ENCODE measurements at regions not wholly inside any gene's neighbourhood (a gene's known extent, or its start where the extent isn't known, plus 50 kb on each side); places are given as distances from the start of the nearest gene placed in this dataset.

DNA sequence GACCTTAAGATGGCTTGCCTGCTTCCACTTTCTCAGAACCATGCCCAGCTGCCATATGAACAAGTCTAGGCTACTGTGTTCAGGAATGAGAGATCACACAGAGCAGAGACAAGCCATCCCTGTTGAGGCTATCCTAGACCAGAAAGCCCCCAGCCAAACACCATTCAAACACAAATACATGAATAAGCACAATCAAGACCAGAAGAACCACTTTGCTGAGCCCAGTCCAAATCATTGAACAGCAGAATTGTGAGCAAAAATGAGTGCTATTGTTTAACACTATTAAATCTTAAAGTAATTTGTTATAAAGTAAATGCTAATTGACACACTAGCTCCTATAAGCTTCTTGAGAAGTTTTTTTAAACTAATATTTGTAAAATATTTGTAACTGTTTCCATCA lies 79.0 kb upstream of the LYZL1 start:
- FAIRE-seq (no peak), ATAC-seq (no peak), DNase-seq (ENCODE audit: extremely low read depth in 1 of 4, low spot score in 3 of 4) (no peak)
- CTCF ChIA-PET (ENCODE audit: low intra/inter-chr PET ratio) = no interaction called here
- no peak overlapping the region for H3K4me3 ChIP-seq
- no peaks in the 10 kb centered on the region for H3K4me1 ChIP-seq (replicated peaks in 1 of 2; ENCODE audit: control insufficient read depth in 2 of 2, insufficient read depth in 2 of 2, low read length in 2 of 2)
- no peaks in the 10 kb centered on the region for H3K9me3 ChIP-seq (replicated peaks; ENCODE audit: control insufficient read depth, insufficient read depth, low read depth, low read length)
- no peaks in the 10 kb centered on the region for H3K79me2 ChIP-seq (ENCODE audit: control insufficient read depth, insufficient read depth, low read length)
- H2AFZ ChIP-seq (ENCODE audit: low read depth, low read length) = no peak overlapping the region
- in situ Hi-C loops (cut with MboI) (no loop called here), intact Hi-C loops (cut with micrococcal nuclease) (no loop called here)
- POLR2A ChIA-PET = no interaction called here
- no peaks in the 10 kb centered on the region for H3K9me1 ChIP-seq (ENCODE audit: control insufficient read depth, insufficient read depth, low read length)
- no peak overlapping the region for H3K4me2 ChIP-seq (ENCODE audit: insufficient read depth, low read length)
- H3K27me3 ChIP-seq (ENCODE audit: control insufficient read depth in 2 of 2, insufficient read depth in 2 of 2, low read length in 2 of 2) = peaks cover 0 to 13% of the 10 kb centered on the region in 2 experiments; a peak in 3 of 5 replicates
- H3K27ac ChIP-seq (ENCODE audit: extremely low read depth, low read depth, low read length) = no peak overlapping the region
- H3K36me3 ChIP-seq (ENCODE audit: control insufficient read depth, insufficient read depth, low read length) = no peaks in the 10 kb centered on the region
- no peaks in the 10 kb centered on the region for H4K20me1 ChIP-seq (replicated peaks; ENCODE audit: control insufficient read depth, insufficient read depth, low read length)
- H3K9ac ChIP-seq (ENCODE audit: insufficient read depth in 1 of 2, low read depth in 2 of 2, low read length in 2 of 2) = no peak overlapping the region
- no TSS peak for BruUV-seq (replicated peaks)
- TF ChIP-seq, protein P1, sequence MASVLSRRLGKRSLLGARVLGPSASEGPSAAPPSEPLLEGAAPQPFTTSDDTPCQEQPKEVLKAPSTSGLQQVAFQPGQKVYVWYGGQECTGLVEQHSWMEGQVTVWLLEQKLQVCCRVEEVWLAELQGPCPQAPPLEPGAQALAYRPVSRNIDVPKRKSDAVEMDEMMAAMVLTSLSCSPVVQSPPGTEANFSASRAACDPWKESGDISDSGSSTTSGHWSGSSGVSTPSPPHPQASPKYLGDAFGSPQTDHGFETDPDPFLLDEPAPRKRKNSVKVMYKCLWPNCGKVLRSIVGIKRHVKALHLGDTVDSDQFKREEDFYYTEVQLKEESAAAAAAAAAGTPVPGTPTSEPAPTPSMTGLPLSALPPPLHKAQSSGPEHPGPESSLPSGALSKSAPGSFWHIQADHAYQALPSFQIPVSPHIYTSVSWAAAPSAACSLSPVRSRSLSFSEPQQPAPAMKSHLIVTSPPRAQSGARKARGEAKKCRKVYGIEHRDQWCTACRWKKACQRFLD (CRISPR knock-in tag; IDR thresholded peaks at IDR 0.05) = no peak
- TF ChIP-seq ZNF175 (CRISPR knock-in tag; IDR thresholded peaks at IDR 0.05; ENCODE audit: low read depth) = no peak
- TF ChIP-seq MTA2 (IDR thresholded peaks at IDR 0.05; ENCODE audit: low read depth) = no peak
- TF ChIP-seq ZNF263 (CRISPR knock-in tag; IDR thresholded peaks at IDR 0.05; ENCODE audit: borderline replicate concordance) = no peak
- TF ChIP-seq HDAC8 (tag; IDR thresholded peaks at IDR 0.05) = no peak
- TF ChIP-seq KDM4B (IDR thresholded peaks at IDR 0.05; ENCODE audit: borderline replicate concordance in 2 of 2, low read depth in 1 of 2) = no peak
- TF ChIP-seq, protein P2, sequence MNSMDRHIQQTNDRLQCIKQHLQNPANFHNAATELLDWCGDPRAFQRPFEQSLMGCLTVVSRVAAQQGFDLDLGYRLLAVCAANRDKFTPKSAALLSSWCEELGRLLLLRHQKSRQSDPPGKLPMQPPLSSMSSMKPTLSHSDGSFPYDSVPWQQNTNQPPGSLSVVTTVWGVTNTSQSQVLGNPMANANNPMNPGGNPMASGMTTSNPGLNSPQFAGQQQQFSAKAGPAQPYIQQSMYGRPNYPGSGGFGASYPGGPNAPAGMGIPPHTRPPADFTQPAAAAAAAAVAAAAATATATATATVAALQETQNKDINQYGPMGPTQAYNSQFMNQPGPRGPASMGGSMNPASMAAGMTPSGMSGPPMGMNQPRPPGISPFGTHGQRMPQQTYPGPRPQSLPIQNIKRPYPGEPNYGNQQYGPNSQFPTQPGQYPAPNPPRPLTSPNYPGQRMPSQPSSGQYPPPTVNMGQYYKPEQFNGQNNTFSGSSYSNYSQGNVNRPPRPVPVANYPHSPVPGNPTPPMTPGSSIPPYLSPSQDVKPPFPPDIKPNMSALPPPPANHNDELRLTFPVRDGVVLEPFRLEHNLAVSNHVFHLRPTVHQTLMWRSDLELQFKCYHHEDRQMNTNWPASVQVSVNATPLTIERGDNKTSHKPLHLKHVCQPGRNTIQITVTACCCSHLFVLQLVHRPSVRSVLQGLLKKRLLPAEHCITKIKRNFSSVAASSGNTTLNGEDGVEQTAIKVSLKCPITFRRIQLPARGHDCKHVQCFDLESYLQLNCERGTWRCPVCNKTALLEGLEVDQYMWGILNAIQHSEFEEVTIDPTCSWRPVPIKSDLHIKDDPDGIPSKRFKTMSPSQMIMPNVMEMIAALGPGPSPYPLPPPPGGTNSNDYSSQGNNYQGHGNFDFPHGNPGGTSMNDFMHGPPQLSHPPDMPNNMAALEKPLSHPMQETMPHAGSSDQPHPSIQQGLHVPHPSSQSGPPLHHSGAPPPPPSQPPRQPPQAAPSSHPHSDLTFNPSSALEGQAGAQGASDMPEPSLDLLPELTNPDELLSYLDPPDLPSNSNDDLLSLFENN (IDR thresholded peaks at IDR 0.05; ENCODE audit: low read depth in 2 of 2, low read length in 2 of 2) = no peak
- no peak for TF ChIP-seq RBM25 (IDR thresholded peaks at IDR 0.05; ENCODE audit: low read depth, low read length, severe bottlenecking)
- TF ChIP-seq, protein P3, sequence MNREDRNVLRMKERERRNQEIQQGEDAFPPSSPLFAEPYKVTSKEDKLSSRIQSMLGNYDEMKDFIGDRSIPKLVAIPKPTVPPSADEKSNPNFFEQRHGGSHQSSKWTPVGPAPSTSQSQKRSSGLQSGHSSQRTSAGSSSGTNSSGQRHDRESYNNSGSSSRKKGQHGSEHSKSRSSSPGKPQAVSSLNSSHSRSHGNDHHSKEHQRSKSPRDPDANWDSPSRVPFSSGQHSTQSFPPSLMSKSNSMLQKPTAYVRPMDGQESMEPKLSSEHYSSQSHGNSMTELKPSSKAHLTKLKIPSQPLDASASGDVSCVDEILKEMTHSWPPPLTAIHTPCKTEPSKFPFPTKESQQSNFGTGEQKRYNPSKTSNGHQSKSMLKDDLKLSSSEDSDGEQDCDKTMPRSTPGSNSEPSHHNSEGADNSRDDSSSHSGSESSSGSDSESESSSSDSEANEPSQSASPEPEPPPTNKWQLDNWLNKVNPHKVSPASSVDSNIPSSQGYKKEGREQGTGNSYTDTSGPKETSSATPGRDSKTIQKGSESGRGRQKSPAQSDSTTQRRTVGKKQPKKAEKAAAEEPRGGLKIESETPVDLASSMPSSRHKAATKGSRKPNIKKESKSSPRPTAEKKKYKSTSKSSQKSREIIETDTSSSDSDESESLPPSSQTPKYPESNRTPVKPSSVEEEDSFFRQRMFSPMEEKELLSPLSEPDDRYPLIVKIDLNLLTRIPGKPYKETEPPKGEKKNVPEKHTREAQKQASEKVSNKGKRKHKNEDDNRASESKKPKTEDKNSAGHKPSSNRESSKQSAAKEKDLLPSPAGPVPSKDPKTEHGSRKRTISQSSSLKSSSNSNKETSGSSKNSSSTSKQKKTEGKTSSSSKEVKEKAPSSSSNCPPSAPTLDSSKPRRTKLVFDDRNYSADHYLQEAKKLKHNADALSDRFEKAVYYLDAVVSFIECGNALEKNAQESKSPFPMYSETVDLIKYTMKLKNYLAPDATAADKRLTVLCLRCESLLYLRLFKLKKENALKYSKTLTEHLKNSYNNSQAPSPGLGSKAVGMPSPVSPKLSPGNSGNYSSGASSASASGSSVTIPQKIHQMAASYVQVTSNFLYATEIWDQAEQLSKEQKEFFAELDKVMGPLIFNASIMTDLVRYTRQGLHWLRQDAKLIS (CRISPR knock-in tag; IDR thresholded peaks at IDR 0.05) = no peak
- no peak for TF ChIP-seq HMG20B (CRISPR knock-in tag; IDR thresholded peaks at IDR 0.05)
- no peak for TF ChIP-seq EP400 (IDR thresholded peaks at IDR 0.05)
- no peak for TF ChIP-seq CBFA2T2 (conservative IDR thresholded peaks at IDR 0.05)
- TF ChIP-seq POLR2G (IDR thresholded peaks at IDR 0.05; ENCODE audit: low read depth, low read length) = no peak
- TF ChIP-seq SRSF1 (IDR thresholded peaks at IDR 0.05; ENCODE audit: low read depth, low read length) = no peak
- TF ChIP-seq XRCC5 (IDR thresholded peaks at IDR 0.05; ENCODE audit: low read depth, low read length) = no peak
